ENCODE measurements at regions not wholly inside any gene's neighbourhood (a gene's known extent, or its start where the extent isn't known, plus 50 kb on each side); places are given as distances from the start of the nearest gene placed in this dataset.

DNA sequence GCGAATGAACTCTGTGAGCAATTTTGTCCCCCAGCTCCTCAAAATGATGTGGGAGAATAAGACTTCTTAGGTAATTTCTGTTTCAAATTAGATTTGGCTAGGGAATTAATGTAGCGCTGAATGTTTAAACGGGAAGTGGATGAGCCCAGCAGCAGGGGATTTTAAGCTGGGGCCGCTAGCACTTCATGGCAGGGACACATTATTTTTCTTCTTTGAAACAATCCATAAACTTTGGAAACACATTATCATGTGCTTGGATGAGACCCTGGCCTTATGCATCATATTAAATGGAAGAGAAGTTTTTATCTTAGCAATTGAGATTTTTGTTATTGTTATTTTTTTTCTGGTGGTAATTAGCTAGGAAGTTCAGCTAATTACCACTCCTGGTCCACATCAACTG lies 74.2 kb upstream of the FUCA2 start:
- H3K36me3 ChIP-seq, result no peaks in the 10 kb centered on the region
- peaks cover 5% of the 10 kb centered on the region for H3K4me1 ChIP-seq
- Mint-ChIP-seq H3K9me3 (peaks cover 3% of the 10 kb centered on the region), H3K36me3 (peaks cover 2% of the 10 kb centered on the region), H3K4me3 (no peak overlapping the region), H3K27me3 (ENCODE audit: insufficient read depth, low read depth) (peaks cover 3% of the 10 kb centered on the region), H3K27ac (no peak overlapping the region), H3K4me1 (peaks cover 15% of the 10 kb centered on the region)
- no peaks in the 10 kb centered on the region for H3F3A ChIP-seq (ENCODE audit: low read depth)
- no peak for TF ChIP-seq CTCF (IDR thresholded peaks at IDR 0.05)
- TF ChIP-seq EZH2phosphoT487 (IDR thresholded peaks at IDR 0.05), result no peak
- no peak for TF ChIP-seq EZH2 (IDR thresholded peaks at IDR 0.05)
- no peak overlapping the region for H3K4me2 ChIP-seq
- H3K9ac ChIP-seq, result no peak overlapping the region
- no peak overlapping the region for H3K4me3 ChIP-seq
- H3K27ac ChIP-seq, result no peak overlapping the region
- H3K9me3 ChIP-seq (ENCODE audit: low read depth), result no peaks in the 10 kb centered on the region
- no peaks in the 10 kb centered on the region for H3K27me3 ChIP-seq
- no peak overlapping the region for H2AFZ ChIP-seq (replicated peaks)
- H4K20me1 ChIP-seq (ENCODE audit: low read depth), result no peaks in the 10 kb centered on the region
- no peak for DNase-seq (ENCODE audit: low spot score)
- no peaks in the 10 kb centered on the region for H3K79me2 ChIP-seq (ENCODE audit: low read depth)

DNA sequence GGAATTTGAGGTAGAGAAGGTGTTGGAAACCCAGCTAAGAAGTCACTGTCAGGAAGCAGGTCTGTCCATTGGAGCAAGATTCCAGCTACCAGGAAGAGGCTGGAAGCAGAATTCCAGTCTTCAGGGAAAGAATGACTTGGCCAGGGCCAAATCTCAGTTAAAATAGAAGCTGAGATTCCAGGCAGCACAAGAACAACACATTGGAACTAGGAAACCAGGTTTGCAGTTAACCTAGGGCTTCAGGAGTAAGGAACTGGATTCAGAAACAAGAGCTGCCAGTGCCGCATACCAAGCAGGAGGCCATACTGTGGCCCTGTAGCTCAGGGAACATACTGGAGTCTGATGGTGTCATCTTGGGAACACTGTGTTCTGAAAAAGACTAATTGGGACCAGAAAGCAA lies 73.7 kb upstream of the FUCA2 start:
- Histone ChIP-seq H3K27me3 (no peaks in the 10 kb centered on the region), H4K20me1 (ENCODE audit: low read depth) (no peaks in the 10 kb centered on the region), H3K79me2 (ENCODE audit: low read depth) (no peaks in the 10 kb centered on the region), H2AFZ (replicated peaks) (no peak overlapping the region), H3K4me2 (no peak overlapping the region), H3K9ac (no peak overlapping the region), H3K4me3 (no peak overlapping the region), H3K27ac (no peak overlapping the region), H3K36me3 (no peaks in the 10 kb centered on the region), H3K4me1 (peaks cover 5% of the 10 kb centered on the region), H3K9me3 (ENCODE audit: low read depth) (no peaks in the 10 kb centered on the region), H3F3A (ENCODE audit: low read depth) (no peaks in the 10 kb centered on the region)
- H3K4me1 Mint-ChIP-seq, result peaks cover 15% of the 10 kb centered on the region
- peaks cover 3% of the 10 kb centered on the region for H3K27me3 Mint-ChIP-seq (ENCODE audit: insufficient read depth, low read depth)
- no peak for TF ChIP-seq CTCF (IDR thresholded peaks at IDR 0.05)
- no peak for TF ChIP-seq EZH2 (IDR thresholded peaks at IDR 0.05)
- TF ChIP-seq EZH2phosphoT487 (IDR thresholded peaks at IDR 0.05), result no peak
- H3K9me3 Mint-ChIP-seq, result peaks cover 5% of the 10 kb centered on the region
- H3K36me3 Mint-ChIP-seq, result peaks cover 2% of the 10 kb centered on the region
- no peak for DNase-seq (ENCODE audit: low spot score)
- H3K4me3 Mint-ChIP-seq, result no peak overlapping the region
- no peak overlapping the region for H3K27ac Mint-ChIP-seq

- no peak for DNase-seq (ENCODE audit: low spot score)
- H4K20me1 ChIP-seq (ENCODE audit: low read depth), result no peaks in the 10 kb centered on the region
- H3K9ac ChIP-seq, result no peak overlapping the region
- no peaks in the 10 kb centered on the region for H3K36me3 ChIP-seq
- H3K4me2 ChIP-seq, result no peak overlapping the region
- H3K4me1 Mint-ChIP-seq, result peaks cover 15% of the 10 kb centered on the region
- H3F3A ChIP-seq (ENCODE audit: low read depth), result no peaks in the 10 kb centered on the region
- no peak overlapping the region for H3K4me3 ChIP-seq
- no peaks in the 10 kb centered on the region for H3K79me2 ChIP-seq (ENCODE audit: low read depth)
- no peak overlapping the region for H3K27ac ChIP-seq
- H3K36me3 Mint-ChIP-seq, result peaks cover 10% of the 10 kb centered on the region
- no peak overlapping the region for H3K4me3 Mint-ChIP-seq
- peaks cover 3% of the 10 kb centered on the region for H3K27me3 Mint-ChIP-seq (ENCODE audit: insufficient read depth, low read depth)
- no peak overlapping the region for H3K27ac Mint-ChIP-seq
- H3K9me3 ChIP-seq (ENCODE audit: low read depth), result no peaks in the 10 kb centered on the region
- no peaks in the 10 kb centered on the region for H3K27me3 ChIP-seq
- no peak for TF ChIP-seq EZH2 (IDR thresholded peaks at IDR 0.05)
- no peak for TF ChIP-seq CTCF (IDR thresholded peaks at IDR 0.05)
- no peak for TF ChIP-seq EZH2phosphoT487 (IDR thresholded peaks at IDR 0.05)
- peaks cover 5% of the 10 kb centered on the region for H3K4me1 ChIP-seq
- no peak overlapping the region for H2AFZ ChIP-seq (replicated peaks)
- H3K9me3 Mint-ChIP-seq, result peaks cover 5% of the 10 kb centered on the region
These were observed 72.2 kb upstream of the FUCA2 start for GRCh38 chr6:143583542-143584327.
